Large intestine (tissue), 3 donors: ENCODE measurements at regions not wholly inside any gene's neighbourhood (a gene's known extent, or its start where the extent isn't known, plus 50 kb on each side); places are given as distances from the start of the nearest gene placed in this dataset.

Experiments used
- DNase-seq, 2 donors: peaks; one replicate each; pipeline versions ENCODE4 v3.0.0 to v3.0.0-alpha.2; 2013
- H3K27ac ChIP-seq: one replicate; pipeline ENCODE4 v1.5.1; 2013; ENCODE audit warnings: low read length
- H3K27me3 ChIP-seq: 2 replicates; pipeline ENCODE4 v1.6.1; 2013; ENCODE audit warnings: low read length; ENCODE audit not compliant: control insufficient read depth, insufficient read depth
- H3K36me3 ChIP-seq: 2 replicates; pipeline ENCODE4 v1.6.1; 2013; ENCODE audit warnings: low read length; ENCODE audit not compliant: control insufficient read depth, insufficient read depth
- H3K4me1 ChIP-seq: one replicate; pipeline ENCODE4 v1.6.1; 2013; ENCODE audit warnings: low read length; ENCODE audit not compliant: control insufficient read depth, insufficient read depth
- H3K4me3 ChIP-seq: one replicate; pipeline ENCODE4 v1.5.1; 2013; ENCODE audit warnings: low read length
- H3K9me3 ChIP-seq: one replicate; pipeline ENCODE4 v1.6.1; 2013; ENCODE audit warnings: mild to moderate bottlenecking, low read depth, low read length, moderate library complexity; ENCODE audit not compliant: control insufficient read depth
- WGBS: methylation state at CpG from one replicate; pipeline ENCODE4 v1.1.5; 2013; ENCODE audit warnings: low lambda C conversion rate; ENCODE audit not compliant: insufficient coverage; 5-methylcytosine and 5-hydroxymethylcytosine counted together

GRCh38 chr2:194938066-194938465 lies 719.0 kb upstream of the SLC39A10 start:
- 100% methylated on average over 1 of the region's 2 CpGs for WGBS
- H3K9me3 ChIP-seq = no peaks in the 10 kb centered on the region
- no peaks in the 10 kb centered on the region for H3K27me3 ChIP-seq
- H3K27ac ChIP-seq = no peak overlapping the region
- H3K36me3 ChIP-seq = no peaks in the 10 kb centered on the region
- no peak for DNase-seq
- no peak overlapping the region for H3K4me3 ChIP-seq
- H3K4me1 ChIP-seq = no peaks in the 10 kb centered on the region

GRCh38 chr2:194927489-194927888 lies 729.5 kb upstream of the SLC39A10 start:
- Histone ChIP-seq H3K36me3 (no peaks in the 10 kb centered on the region), H3K4me3 (no peak overlapping the region), H3K9me3 (no peaks in the 10 kb centered on the region), H3K27me3 (no peaks in the 10 kb centered on the region), H3K4me1 (no peaks in the 10 kb centered on the region), H3K27ac (no peak overlapping the region)
- WGBS = 90% methylated on average over 2 of the region's 7 CpGs
- peak in 1 of 2 donors; percentile 3 for DNase-seq

GRCh38 chr2:194926873-194927272 lies 730.2 kb upstream of the SLC39A10 start:
- WGBS = no CpG with 5 or more reads among the region's 1 CpG
- H3K27ac ChIP-seq = no peak overlapping the region
- no peaks in the 10 kb centered on the region for H3K4me1 ChIP-seq
- no peak for DNase-seq
- no peaks in the 10 kb centered on the region for H3K36me3 ChIP-seq
- no peaks in the 10 kb centered on the region for H3K9me3 ChIP-seq
- no peak overlapping the region for H3K4me3 ChIP-seq
- no peaks in the 10 kb centered on the region for H3K27me3 ChIP-seq

DNA sequence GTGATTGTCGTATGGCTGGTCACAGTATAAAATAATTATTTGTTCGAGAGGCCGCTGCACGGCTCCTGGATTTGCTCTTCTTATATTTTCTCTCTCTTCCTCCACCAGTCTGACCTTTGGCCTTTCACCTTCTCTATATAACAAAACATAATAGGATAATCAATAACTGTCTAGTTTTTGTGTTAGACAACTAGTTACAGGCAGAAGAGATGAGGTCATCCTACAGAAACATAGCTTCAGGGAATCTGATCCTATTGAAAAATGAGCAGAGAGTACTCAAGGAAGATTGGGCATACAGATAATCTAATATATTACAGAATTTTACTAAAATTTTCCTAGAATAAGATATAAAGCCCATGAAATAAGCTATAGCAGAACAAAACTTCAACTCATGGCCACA lies 731.3 kb upstream of the SLC39A10 start:
- Histone ChIP-seq H3K36me3 (no peaks in the 10 kb centered on the region), H3K4me1 (no peaks in the 10 kb centered on the region), H3K9me3 (no peaks in the 10 kb centered on the region), H3K27ac (no peak overlapping the region), H3K27me3 (no peaks in the 10 kb centered on the region), H3K4me3 (no peak overlapping the region)
- DNase-seq = no peak
- WGBS = no CpG with 5 or more reads among the region's 4 CpGs

GRCh38 chr2:194917519-194917918 lies 739.5 kb upstream of the SLC39A10 start:
- no peak overlapping the region for H3K4me3 ChIP-seq
- no peaks in the 10 kb centered on the region for H3K9me3 ChIP-seq

GRCh38 chr2:194915485-194915884 lies 741.5 kb upstream of the SLC39A10 start:
- no peaks in the 10 kb centered on the region for H3K27me3 ChIP-seq
- H3K4me1 ChIP-seq = no peaks in the 10 kb centered on the region
- WGBS = no CpG with 5 or more reads among the region's 1 CpG
- no peak for DNase-seq
- H3K9me3 ChIP-seq = no peaks in the 10 kb centered on the region
- H3K27ac ChIP-seq = no peak overlapping the region
- no peaks in the 10 kb centered on the region for H3K36me3 ChIP-seq
- H3K4me3 ChIP-seq = no peak overlapping the region

More at GRCh38 chr2:194917519-194917918, 739.5 kb upstream of the SLC39A10 start:
- Histone ChIP-seq H3K27ac (no peak overlapping the region), H3K36me3 (no peaks in the 10 kb centered on the region), H3K4me1 (no peaks in the 10 kb centered on the region), H3K27me3 (no peaks in the 10 kb centered on the region)
- DNase-seq = no peak

- Histone ChIP-seq H3K4me1 (no peaks in the 10 kb centered on the region), H3K9me3 (no peaks in the 10 kb centered on the region), H3K27me3 (no peaks in the 10 kb centered on the region), H3K36me3 (no peaks in the 10 kb centered on the region), H3K4me3 (no peak overlapping the region), H3K27ac (no peak overlapping the region)
- WGBS = 91% methylated on average over 3 of the region's 4 CpGs
- DNase-seq = no peak
Observed at GRCh38 chr2:194907569-194907968, 749.5 kb upstream of the SLC39A10 start.

- Histone ChIP-seq H3K27me3 (no peaks in the 10 kb centered on the region), H3K4me3 (no peak overlapping the region)
- WGBS = no CpG with 5 or more reads among the region's 2 CpGs
Observed at GRCh38 chr2:194896871-194897270, 760.2 kb upstream of the SLC39A10 start.

DNA sequence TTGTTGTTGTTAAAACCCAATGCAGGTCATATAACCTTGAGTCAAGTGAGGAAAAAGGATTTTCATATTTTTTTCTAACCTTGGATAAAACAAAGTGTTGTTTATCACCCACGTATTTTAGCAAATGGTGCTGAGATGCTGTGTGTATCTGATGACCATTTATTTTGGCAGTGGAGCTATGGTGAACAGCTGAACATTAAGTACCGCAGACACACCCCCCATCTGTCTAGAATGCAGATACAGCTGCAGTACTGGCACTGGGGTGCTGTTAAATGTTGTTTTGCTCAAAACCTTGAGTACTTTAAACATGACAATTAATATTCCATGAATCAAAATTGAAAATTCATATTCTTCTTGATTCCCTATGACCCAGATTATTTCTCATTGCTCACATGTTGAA lies 773.3 kb upstream of the SLC39A10 start:
- Histone ChIP-seq H3K9me3 (no peaks in the 10 kb centered on the region), H3K27ac (no peak overlapping the region), H3K4me3 (no peak overlapping the region), H3K36me3 (no peaks in the 10 kb centered on the region), H3K4me1 (no peaks in the 10 kb centered on the region), H3K27me3 (no peaks in the 10 kb centered on the region)
- no peak for DNase-seq
- no CpG with 5 or more reads among the region's 2 CpGs for WGBS

More at GRCh38 chr2:194896871-194897270, 760.2 kb upstream of the SLC39A10 start:
- DNase-seq = no peak
- Histone ChIP-seq H3K4me1 (no peaks in the 10 kb centered on the region), H3K27ac (no peak overlapping the region), H3K36me3 (no peaks in the 10 kb centered on the region), H3K9me3 (no peaks in the 10 kb centered on the region)

DNA sequence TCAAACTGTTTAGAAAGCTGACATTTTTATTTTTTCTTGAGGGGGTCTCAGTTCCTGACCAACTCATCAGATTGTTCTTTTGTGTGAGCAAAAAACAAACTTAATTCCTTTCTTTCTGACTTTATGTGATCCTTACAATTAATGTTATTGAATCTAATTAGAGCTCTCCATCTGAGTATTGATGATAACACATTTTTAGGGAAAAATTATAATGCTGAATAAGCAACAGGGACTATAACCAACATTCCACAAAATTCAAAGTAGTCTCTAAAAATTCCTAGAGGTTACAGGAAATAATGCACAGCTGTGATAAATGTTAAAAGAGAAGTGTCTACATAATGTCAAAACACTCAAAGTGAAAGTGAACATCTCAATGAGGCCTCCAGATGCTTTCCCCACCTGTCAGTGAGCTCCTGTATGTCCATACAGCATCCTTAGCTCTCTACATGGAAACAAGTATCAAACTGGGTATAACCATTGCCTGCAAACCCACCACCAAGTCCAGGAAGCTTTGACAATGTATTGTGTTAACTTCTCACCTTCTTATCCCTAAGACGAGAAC lies 786.0 kb upstream of the SLC39A10 start:
- H3K36me3 ChIP-seq = no peaks in the 10 kb centered on the region
- DNase-seq = no peak
- H3K27ac ChIP-seq = no peak overlapping the region
- no peaks in the 10 kb centered on the region for H3K4me1 ChIP-seq
- H3K27me3 ChIP-seq = no peaks in the 10 kb centered on the region
- H3K4me3 ChIP-seq = no peak overlapping the region
- WGBS = no CpG with 5 or more reads among the region's 1 CpG
- no peaks in the 10 kb centered on the region for H3K9me3 ChIP-seq

DNA sequence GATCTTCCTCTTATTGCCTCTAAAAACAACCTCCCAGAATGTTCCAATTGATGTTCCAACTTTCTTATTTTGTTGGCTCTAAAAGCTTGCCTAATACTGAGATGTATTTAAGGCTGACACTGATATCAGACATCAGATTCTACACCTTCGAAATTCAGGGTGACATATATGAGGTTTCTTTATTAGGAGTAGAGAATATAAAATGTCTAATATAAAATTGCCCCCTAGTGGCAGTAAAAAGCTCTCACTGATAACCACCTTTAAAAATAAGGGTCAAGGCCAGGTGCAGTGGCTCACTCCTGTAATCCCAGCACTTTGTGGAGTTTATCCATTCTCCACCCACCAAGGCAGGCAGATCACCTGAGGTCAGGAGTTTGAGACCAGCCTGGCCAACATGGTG lies 789.7 kb upstream of the SLC39A10 start:
- Histone ChIP-seq H3K9me3 (no peaks in the 10 kb centered on the region), H3K36me3 (no peaks in the 10 kb centered on the region), H3K27ac (no peak overlapping the region), H3K27me3 (no peaks in the 10 kb centered on the region), H3K4me3 (no peak overlapping the region), H3K4me1 (no peaks in the 10 kb centered on the region)
- 40% methylated on average over 1 of the region's 1 CpG for WGBS
- no peak for DNase-seq
